ENCODE measurements at regions not wholly inside any gene's neighbourhood (a gene's known extent, or its start where the extent isn't known, plus 50 kb on each side); places are given as distances from the start of the nearest gene placed in this dataset.

DNA sequence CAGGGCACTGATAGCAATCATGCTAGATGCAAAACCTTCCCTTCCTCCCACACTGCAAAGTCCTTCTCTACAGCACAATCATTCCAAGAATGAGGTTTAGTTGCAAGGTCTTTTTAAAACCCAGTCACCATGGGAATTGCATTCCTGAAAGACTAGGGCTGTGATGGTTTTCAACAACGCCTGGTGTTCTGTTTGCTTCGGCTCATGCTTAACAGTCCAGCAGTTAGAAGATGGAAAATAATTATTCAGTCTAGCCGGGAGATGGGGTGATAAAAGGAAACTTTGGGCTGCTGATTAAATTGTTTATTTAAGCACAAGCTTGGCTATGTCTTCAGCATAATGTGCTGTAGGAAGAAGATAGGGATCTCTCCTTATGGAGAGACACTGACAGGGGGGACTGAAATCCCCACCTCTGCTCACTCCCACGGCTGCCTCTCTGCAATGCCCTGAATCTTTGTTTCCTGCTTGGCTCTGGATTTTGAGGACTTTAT is 211.4 kb downstream of the MID1IP1 start:
- in situ Hi-C loops (cut with HindIII; ENCODE audit: low sequenced_read_pairs) = no loop called here
- H3K4me3 ChIP-seq (ENCODE audit: low read depth, low read length) = no peak overlapping the region
- TF ChIP-seq, protein P1, sequence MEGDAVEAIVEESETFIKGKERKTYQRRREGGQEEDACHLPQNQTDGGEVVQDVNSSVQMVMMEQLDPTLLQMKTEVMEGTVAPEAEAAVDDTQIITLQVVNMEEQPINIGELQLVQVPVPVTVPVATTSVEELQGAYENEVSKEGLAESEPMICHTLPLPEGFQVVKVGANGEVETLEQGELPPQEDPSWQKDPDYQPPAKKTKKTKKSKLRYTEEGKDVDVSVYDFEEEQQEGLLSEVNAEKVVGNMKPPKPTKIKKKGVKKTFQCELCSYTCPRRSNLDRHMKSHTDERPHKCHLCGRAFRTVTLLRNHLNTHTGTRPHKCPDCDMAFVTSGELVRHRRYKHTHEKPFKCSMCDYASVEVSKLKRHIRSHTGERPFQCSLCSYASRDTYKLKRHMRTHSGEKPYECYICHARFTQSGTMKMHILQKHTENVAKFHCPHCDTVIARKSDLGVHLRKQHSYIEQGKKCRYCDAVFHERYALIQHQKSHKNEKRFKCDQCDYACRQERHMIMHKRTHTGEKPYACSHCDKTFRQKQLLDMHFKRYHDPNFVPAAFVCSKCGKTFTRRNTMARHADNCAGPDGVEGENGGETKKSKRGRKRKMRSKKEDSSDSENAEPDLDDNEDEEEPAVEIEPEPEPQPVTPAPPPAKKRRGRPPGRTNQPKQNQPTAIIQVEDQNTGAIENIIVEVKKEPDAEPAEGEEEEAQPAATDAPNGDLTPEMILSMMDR (IDR thresholded peaks at IDR 0.05; ENCODE audit: low read depth, low read length) = no peak
- DNase-seq (ENCODE audit: low read depth, low spot score) = no peak

DNA sequence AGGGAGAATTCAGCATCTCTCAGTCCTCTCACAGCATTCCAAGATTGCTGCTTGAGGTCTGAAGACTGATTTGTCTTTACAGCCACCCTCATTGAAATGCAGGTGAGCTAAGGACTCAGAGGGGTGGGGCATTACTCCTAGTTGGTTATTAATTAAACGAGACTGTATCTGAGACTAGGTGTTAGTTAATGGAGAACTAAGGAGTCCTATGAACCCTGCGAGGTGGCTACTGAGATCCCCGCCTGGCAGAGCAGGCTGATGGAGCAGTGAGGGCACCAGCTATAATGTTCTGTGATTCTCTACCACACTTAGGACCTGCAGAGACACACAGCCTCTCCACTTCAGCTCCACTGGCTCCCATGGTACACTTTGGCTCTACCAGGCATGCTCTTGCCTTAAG is 215.3 kb downstream of the MID1IP1 start:
- in situ Hi-C loops (cut with HindIII; ENCODE audit: low sequenced_read_pairs) = no loop called here
- TF ChIP-seq, protein P1 (IDR thresholded peaks at IDR 0.05; ENCODE audit: low read depth, low read length) = no peak
- no peak for DNase-seq (ENCODE audit: low read depth, low spot score)
- H3K4me3 ChIP-seq (ENCODE audit: low read depth, low read length) = no peak overlapping the region

DNA sequence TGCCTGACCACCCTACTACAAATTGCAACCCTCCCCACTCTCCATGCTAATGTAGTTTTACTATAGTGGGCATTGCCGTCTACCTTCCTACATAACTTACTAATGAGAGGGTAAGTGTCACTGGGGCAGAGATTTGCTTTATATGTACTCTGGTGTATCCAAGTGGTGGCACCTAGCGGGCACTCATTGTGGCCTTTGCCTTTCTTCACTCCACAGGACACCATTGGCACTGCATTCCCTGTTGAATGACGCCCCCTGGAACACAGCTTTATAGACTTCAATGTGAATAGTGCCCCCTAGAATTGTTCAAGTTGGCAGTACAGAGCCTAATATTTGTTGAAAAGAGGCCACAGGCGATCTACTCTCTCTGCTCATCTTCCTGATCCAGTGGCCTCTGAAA is 215.8 kb downstream of the MID1IP1 start:
- in situ Hi-C loops (cut with HindIII; ENCODE audit: low sequenced_read_pairs) = no loop called here

DNA sequence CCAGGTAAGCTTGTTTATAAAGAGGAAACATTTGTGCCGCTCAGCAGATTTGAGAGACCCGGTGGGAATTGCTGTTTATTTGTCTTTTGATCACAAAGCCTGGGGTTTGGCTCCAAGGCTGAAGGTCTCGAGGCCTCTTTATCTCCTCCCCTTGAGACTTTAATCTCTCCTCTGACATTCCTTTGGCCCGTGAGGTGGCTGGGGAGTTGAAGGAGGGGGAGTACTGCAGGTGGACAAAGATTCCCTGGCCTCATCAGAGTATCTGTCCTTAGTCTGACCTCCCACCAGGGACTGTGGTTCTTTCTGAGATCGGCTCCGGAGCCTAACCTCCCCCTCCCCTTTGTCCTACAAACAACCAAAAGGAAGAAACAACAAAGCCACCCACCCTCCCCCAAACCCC is 216.5 kb downstream of the MID1IP1 start:
- DNase-seq (ENCODE audit: low read depth, low spot score) = no peak
- in situ Hi-C loops (cut with HindIII; ENCODE audit: low sequenced_read_pairs) = no loop called here
- H3K4me3 ChIP-seq (ENCODE audit: low read depth, low read length) = no peak overlapping the region
- TF ChIP-seq, protein P1 (IDR thresholded peaks at IDR 0.05; ENCODE audit: low read depth, low read length) = no peak

More for the DNA sequence above, 215.8 kb downstream of the MID1IP1 start:
- TF ChIP-seq, protein P1 (IDR thresholded peaks at IDR 0.05; ENCODE audit: low read depth, low read length) = no peak
- DNase-seq (ENCODE audit: low read depth, low spot score) = no peak
- H3K4me3 ChIP-seq (ENCODE audit: low read depth, low read length) = no peak overlapping the region

DNA sequence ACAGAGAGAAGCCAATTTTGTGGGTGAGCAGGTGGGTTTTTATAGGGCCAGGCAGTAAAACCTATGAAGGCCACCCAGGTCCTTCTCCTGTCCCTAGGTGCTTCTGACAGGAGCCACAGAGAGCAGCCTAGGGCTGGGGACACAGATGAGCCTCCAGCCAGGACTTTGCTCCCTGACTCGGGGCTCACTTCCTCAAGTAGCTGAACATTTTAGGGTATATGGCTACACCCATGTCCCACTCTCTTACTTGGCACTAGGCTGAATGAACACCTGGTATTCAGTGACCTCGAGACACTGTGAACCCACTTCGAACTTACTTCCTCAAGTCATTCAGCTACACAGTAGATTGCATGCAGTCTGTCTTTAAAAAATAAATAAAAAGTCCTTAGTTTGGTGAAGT is 217.3 kb downstream of the MID1IP1 start:
- H3K4me3 ChIP-seq (ENCODE audit: low read depth, low read length) = no peak overlapping the region
- no peak for DNase-seq (ENCODE audit: low read depth, low spot score)
- TF ChIP-seq, protein P1 (IDR thresholded peaks at IDR 0.05; ENCODE audit: low read depth, low read length) = no peak
- in situ Hi-C loops (cut with HindIII; ENCODE audit: low sequenced_read_pairs) = no loop called here

DNA sequence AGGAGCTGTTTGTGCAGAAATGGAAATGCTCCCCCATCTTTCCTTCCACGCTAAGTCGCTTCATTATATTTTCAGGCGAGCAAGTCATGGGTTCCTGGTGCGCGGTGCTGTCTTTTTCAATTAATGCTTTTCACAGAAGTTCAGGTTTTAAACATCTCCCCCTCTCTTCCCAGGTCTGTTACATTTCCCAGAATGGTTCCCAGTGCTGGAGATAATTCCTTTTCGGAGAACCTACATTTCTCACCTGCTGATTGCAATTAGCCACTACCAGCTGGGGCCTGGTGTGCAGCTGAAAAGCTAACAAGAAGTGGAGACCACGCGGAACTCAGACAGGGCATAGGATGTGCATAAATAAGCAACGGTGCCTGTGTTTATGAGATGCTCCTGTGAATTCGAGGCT is 217.8 kb downstream of the MID1IP1 start:
- H3K4me3 ChIP-seq (ENCODE audit: low read depth, low read length) = no peak overlapping the region
- no peak for DNase-seq (ENCODE audit: low read depth, low spot score)
- TF ChIP-seq, protein P1 (IDR thresholded peaks at IDR 0.05; ENCODE audit: low read depth, low read length) = no peak
- in situ Hi-C loops (cut with HindIII; ENCODE audit: low sequenced_read_pairs) = no loop called here
